Fibroblast of skin of back (primary cell): ENCODE measurements at regions not wholly inside any gene's neighbourhood (a gene's known extent, or its start where the extent isn't known, plus 50 kb on each side); places are given as distances from the start of the nearest gene placed in this dataset.
A peak's percentile ranks its signal among the peaks of the same experiment; 100 is the strongest.
"Not testable (repeated sequence)": the region's sequence is repeated elsewhere in the genome, so short reads cannot be mapped to it uniquely, and the experiment has no call there.

Experiments used
- DNase-seq: peaks from one replicate; pipeline ENCODE4 v3.0.0-alpha.2; 2013

DNA sequence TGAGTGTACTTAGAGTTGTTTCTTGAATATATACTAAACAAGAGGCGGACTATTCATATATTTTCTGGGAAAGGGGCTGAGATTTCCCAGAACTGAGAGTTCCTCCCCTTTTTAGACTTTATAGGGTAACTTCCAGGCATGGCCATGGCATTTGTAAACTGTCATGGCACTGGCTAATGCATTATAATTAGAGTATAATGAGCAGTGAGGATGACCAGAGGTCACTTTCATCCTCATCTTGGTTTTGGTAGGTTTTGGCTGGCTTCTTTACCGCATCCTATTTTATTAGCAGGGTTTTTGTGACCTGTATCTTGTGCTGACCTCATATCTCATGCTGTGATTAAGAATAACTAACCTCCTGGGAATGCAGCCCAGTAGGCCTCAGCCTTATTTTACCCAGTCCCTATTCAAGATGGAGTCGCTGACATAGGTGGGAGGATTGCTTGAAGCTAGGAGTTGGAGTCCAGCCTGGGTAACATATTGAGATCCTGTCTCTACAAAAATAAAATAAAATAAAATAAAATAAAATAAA lies 91.4 kb downstream of the MOBP start:
- no peak for DNase-seq

DNA sequence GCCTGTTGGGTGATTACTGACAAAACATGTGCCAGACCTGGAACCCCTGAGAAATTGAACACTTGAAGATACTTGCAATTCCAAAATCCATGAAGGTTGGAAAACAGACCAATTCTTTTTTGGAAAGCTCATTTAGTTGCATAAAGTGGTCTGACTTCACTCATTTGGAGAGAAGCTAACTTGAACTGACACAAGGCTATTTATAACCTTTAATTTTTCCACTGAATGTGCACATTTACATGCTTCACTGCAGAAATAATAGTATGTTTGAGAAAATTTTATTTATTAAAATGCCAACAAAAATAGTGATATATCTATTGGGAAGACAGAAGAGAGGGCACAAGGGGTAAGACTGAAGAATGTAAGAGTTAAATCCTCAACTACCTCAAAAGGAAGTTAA lies 92.1 kb downstream of the MOBP start:
- no peak for DNase-seq

DNA sequence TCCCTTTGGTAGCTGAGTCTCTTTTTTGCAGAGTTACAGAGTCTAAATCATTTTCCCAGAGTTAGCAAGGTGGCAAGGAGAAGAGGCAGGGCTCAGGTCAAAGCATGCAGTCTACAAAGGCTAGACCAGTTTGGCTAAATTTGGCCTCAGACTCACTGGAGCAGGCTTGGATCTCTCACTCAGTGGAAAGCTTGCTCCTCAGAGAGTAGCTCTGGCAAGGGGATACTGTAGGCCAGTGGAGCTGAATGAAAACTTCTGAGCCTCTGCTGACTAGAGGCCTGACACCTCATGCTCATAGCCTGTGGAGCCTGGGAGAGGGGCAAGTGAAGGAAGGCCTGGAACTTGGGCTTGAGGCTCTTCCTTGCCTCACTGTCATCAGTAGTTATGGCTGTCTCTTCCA lies 101.0 kb downstream of the MOBP start:
- DNase-seq, result no peak

DNA sequence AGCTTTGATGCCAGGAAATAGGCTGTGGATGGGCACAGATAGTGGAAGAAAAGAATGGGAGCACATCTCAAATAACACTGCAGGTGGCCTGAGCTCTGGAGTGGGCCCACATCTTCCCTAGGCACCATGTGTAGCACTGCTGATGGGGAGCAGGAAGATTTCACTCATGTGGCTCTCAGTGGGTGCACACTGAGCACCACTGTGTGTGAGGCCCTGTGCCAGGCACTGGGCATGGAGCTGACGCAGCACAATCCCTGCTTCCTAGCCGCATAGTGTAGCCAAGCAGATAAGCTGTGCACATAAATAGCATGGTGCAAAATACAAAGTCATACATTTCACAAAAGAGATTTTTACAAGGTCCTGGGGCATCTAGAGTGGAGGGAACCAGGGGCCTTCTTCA lies 101.6 kb downstream of the MOBP start:
- no peak for DNase-seq

DNA sequence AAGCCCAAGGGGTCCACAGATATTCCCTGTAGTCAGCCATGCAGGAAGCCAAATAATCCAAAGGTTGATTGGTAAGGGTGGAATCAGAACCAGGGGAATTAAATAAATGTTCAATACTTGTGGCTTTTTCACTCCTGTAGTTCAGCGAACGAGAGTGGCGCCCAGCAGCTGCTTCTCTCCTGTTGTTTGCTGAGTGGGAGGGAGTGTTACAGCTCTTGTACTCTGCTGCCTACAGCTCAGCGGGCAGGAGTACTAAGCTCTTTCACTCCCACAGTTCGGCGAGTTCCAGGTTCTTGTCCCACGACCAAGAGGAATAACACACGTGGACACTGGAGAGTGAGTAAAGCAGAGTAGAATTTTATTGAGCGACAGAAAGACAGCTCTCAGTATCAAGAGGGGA lies 105.9 kb downstream of the MOBP start:
- no peak for DNase-seq

DNA sequence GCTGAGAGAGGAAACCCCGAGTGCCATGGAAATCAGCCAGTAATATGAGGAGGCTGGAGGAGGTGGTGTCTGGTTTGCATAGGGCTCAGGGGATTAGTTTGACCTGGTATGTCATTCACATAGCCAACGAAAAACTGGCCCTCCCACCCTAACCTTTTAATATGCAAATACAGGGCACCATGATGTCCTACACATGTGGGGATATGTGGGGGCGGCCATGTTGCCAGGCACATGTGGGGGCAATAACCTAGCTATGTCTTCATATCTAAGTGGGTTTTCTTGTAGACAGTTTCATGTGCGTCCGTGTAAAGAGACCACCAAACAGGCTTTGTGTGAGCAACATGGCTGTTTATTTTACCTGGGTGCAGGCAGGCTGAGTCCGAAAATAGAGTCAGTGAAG lies 110.1 kb downstream of the MOBP start:
- no peak for DNase-seq

- not testable (repeated sequence) for DNase-seq
These were observed 118.7 kb downstream of the MOBP start for GRCh38 chr3:39586215-39586614.

- DNase-seq, result no peak
These were observed 119.6 kb downstream of the MOBP start for GRCh38 chr3:39587113-39587512.

DNA sequence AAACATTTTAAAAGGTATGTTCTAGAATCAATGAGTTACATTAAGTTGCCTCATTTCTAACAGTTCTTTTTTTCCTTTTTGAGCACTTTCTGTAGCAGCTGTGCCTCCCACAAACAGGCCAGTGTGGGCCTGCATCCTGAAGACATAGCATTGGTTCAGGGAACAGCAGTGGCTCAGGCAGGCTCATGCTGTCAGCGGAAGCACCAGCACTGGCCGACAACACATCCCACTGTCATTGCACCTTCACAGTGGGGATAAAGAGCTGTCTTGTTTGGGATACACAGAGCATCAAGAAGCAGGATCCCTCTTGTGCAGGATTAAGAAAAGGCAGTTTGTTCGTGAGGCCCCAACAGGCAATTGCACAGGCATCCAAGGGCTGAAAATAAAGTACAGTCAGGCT lies 123.3 kb downstream of the MOBP start:
- no peak for DNase-seq

GRCh38 chr3:39592311-39593050 lies 125.0 kb downstream of the MOBP start:
- DNase-seq, result no peak

DNA sequence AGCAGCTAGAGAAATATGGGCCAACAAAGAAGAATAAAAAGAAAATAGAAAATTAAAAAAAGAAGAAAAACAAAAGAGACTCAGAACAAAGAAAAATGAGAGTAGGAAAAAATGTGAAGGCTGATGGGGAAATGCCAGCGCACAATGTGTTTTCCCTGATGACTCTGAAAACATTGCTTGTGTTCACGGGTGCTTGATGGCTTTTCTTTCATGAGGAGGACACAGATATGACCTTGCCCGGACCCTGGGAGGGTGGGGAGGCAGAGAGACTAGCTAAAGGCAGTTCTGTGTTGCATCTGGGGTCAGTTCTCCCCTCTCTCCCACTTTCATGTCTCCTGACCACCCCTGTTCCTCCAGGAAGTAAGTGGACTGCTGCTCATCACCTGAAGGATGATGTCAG lies 125.9 kb downstream of the MOBP start:
- DNase-seq, result no peak

DNA sequence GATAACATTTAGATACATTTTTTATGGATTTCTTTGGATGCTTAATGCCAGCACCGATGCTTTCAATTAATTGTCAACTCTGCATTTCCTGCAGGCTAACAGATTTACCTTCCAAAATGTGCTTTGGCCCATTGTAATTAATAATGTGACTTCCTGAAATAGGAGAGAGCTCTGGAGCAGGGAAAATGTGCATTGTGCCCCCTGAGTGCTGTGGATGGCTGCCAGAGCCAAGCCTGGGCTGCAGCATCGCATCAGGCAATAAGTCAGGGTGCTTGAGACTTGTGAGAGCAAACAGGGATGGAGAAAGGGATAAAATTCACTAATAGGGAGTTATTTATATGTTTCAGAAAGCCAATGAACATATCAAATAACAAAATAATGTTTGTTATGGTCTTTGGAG lies 133.8 kb downstream of the MOBP start:
- DNase-seq, result no peak

DNA sequence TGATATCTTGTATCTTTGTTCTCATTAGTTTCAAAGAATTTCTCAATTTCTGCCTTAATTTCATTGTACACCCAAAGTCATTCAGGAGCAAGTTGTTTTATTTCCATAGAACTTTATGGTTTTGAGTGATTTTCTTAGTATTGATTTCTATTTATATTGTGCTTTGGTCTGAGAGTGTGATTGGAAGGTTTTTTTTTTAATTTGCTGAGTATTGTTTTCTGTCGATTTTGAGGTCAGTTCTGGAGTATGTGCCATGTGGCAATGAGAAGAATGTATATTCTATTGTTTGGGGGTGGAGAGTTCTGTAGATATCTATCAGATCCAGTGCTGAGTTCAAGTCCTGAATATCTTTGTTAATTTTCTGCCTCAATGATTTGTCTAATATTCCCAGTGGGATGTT lies 138.4 kb downstream of the MOBP start:
- no peak for DNase-seq

GRCh38 chr3:39626198-39626597 lies 158.7 kb downstream of the MOBP start:
- DNase-seq, result no peak

DNA sequence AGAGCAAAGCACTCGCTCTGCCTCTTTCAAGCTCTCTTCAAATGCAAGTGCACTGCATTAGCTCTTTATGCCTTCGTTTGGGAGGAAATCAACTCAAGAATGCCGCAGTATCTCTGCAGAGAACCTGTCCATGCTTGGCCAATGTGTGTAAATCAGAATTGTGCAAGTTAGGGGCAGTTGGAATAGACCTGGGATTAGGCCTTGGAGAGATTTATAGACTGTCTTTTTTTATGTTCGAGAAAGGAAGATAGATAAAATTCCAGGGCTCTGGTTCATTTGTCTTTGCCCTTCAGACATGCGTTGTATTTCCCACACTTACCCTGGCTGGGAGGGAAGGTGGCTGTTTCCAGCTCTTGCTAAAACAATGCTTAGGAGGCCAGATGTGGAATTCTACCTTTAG lies 163.7 kb downstream of the MOBP start:
- DNase-seq, result no peak

DNA sequence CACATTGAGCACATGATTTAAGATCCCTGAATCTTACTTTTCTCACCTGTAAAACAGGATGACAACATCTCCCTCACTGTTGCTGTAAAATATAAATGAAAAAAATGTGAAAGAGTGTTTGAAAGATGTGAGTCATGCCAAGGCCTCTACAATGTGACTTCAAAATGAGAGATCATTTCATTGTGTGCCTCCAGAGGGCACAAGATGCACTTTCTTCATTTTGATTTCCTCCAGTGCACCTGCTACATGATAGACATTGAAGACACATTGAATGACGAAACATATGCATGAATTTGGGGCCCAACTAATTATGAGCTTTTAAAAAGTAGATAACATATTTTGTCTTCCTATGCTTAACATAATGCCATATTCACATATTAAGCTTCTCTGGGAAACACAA lies 170.3 kb downstream of the MOBP start:
- DNase-seq, result peak; percentile 57

- no peak for DNase-seq
These were observed 170.8 kb downstream of the MOBP start for GRCh38 chr3:39638301-39638700.

DNA sequence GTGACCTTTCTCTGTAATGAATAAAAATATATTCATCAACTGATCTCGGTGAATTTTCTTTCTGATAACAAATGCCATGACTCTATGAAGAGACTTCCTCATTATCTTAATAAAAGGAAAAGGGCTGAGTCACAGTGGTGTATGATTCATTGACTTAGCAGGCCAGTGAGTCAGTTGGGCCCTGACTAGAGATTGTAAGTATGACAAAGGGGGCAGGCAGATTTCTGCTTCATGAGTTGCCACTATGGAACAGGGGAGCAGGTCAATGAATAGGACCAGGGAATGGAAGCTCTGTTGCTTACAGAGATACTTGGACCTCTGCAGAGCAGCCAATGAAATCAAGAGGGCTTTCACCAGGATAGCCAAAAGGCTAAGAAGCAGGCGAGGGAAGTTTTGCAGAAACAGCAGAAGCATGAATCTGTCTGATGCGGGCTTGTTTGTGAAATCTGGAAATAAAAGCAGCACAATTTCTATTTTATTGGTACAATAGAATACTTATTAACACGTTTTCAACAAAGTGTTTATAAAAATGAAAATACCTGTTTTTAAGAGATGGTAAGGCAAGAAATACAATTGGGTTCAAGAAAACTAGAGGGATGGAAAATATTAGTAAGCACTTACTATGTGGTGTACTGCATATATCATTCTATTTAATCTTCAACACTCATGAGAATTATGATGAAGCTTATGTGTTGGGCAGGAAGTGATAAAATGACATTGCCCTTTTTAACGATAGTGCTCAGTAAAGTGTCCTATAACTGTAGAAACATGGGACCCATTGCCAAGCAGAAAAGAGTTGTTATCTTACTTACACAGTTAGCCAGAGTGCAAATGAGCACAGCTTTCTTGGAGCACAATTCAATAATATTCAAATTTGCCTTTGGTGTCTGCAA lies 169.8 kb upstream of the MYRIP start:
- peak; percentile 97 for DNase-seq

GRCh38 chr3:39641274-39641673 lies 168.1 kb upstream of the MYRIP start:
- no peak for DNase-seq

GRCh38 chr3:39644176-39644575 lies 165.2 kb upstream of the MYRIP start:
- DNase-seq, result peak; percentile 56

- not testable (repeated sequence) for DNase-seq
These were observed 158.2 kb upstream of the MYRIP start for GRCh38 chr3:39651256-39651655.

DNA sequence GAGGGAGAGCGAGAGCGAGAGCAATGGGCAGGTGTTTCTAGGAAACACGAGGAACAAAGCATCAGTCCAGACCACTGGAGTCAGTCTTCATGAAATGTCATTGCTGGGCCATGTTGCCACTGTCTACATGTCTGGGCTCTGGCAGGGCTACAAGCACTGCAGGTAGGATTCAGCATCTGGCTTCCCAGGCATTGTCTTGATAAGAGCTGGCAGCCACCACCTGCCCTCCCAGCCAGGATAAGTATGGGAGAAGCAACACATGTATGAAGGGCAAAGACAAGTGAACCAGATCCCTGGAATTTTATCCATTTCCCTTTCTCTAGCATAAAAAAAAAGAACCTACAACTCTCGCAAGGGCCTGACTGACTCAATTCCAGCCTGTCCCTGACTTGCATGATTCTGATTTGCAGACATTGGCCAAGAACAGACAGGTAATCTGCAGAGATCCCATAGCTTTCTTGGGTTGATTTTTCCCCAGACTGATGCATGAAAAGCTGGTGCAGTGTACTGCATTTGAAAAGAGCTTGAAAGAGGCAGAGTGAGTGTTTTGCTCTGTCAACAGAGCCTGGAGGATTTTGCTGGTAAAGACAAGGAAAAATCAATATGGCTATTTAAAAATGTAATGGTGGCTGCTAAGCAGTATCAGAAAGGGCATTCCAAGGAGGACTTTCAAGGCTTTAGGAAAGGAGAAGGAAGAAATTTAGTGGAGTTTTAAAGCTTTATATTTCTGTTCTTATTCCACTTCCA lies 157.2 kb upstream of the MYRIP start:
- no peak for DNase-seq

DNA sequence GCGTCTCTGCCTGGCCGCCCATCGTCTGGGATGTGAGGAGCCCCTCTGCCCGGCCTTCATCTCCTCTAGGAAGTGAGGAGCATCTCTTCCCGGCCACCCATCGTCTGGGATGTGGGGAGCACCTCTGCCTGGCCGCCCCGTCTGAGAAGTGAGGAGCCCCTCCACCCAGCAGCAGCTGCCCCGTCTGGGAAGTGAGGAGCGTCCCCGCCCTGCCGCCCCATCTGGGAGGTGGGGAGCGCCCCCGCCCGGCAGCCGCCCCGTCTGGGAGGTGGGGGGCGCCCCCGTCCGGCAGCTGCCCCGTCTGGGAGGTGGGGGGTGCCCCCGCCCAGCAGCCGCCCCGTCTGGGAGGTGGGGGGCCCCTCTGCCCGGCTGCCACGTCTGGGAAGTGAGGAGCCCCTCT lies 153.7 kb upstream of the MYRIP start:
- DNase-seq, result not testable (repeated sequence)
